PC-9 (cell line): ENCODE measurements at regions not wholly inside any gene's neighbourhood (a gene's known extent, or its start where the extent isn't known, plus 50 kb on each side); places are given as distances from the start of the nearest gene placed in this dataset.
"Not testable (repeated sequence)": the region's sequence is repeated elsewhere in the genome, so short reads cannot be mapped to it uniquely, and the experiment has no call there.

ENCODE experiments used
- BruUV-seq: library from RNA; stranded (reverse); fragments of 400-500 nt; replicated peaks from 2 replicates; lab custom pipeline; 2021; lab: Mats Ljungman, UMichigan
- CTCF ChIA-PET: fragments of 300-600 bp; sonication (Branson Sonifier 250); formaldehyde crosslinking; loops from one replicate; lab custom pipeline; 2022; ENCODE audit warnings: antibody characterized with exemption; lab: Charles Lee
- POLR2A ChIA-PET: fragments of 300-600 bp; sonication (Branson Sonifier 250); formaldehyde crosslinking; loops from one replicate; lab custom pipeline; 2022; ENCODE audit warnings: antibody characterized with exemption; ENCODE audit not compliant: unreplicated experiment; lab: Charles Lee
- DNase-seq, 2 experiments: peaks; one replicate each; pipeline versions ENCODE4 v3.0.0 to v3.0.0-alpha.2; 2015 to 2022; ENCODE audit warnings: mixed read lengths in 1 of 2
- H2AFZ ChIP-seq: fragments of 200-600 bp; sonication (generic); 2 replicates; pipeline ENCODE4 v1.8.1; 2017; ENCODE audit warnings: antibody characterized with exemption
- H3F3A ChIP-seq: fragments of 200-600 bp; sonication (generic); 2 replicates; pipeline ENCODE4 v1.8.1; 2017; ENCODE audit warnings: antibody characterized with exemption, mild to moderate bottlenecking, low read depth; ENCODE audit not compliant: insufficient read depth
- H3K27ac ChIP-seq: fragments of 200-600 bp; sonication (generic); 2 replicates; pipeline ENCODE4 v1.6.1; 2016; ENCODE audit warnings: mixed run types
- H3K27me3 ChIP-seq: fragments of 200-600 bp; sonication (generic); 2 replicates; pipeline ENCODE4 v1.6.1; 2016; ENCODE audit warnings: low read depth, mixed run types; ENCODE audit not compliant: insufficient read depth
- H3K36me3 ChIP-seq: fragments of 200-600 bp; sonication (generic); 2 replicates; pipeline ENCODE4 v1.6.1; 2016; ENCODE audit warnings: low read depth, mixed run types
- H3K4me1 ChIP-seq: fragments of 200-600 bp; sonication (generic); replicated peaks from 2 replicates; pipeline ENCODE4 v1.6.1; 2016; ENCODE audit warnings: mixed run types; ENCODE audit not compliant: insufficient read depth
- H3K4me2 ChIP-seq: fragments of 200-600 bp; sonication (generic); 2 replicates; pipeline ENCODE4 v1.6.1; 2017; ENCODE audit warnings: mixed run types
- H3K4me3 ChIP-seq: fragments of 200-600 bp; sonication (generic); 2 replicates; pipeline ENCODE4 v1.6.1; 2016; ENCODE audit warnings: mixed run types
- H3K79me2 ChIP-seq: fragments of 200-600 bp; sonication (generic); 2 replicates; pipeline ENCODE4 v1.6.1; 2017; ENCODE audit warnings: low read depth, mixed run types
- H3K9me2 ChIP-seq: fragments of 200-600 bp; sonication (generic); 2 replicates; pipeline ENCODE4 v1.8.1; 2017; ENCODE audit warnings: mild to moderate bottlenecking; ENCODE audit not compliant: insufficient read depth
- H3K9me3 ChIP-seq: fragments of 200-600 bp; sonication (generic); 2 replicates; pipeline ENCODE4 v1.8.1; 2016; ENCODE audit warnings: low read depth; ENCODE audit not compliant: insufficient read depth
- H4K20me1 ChIP-seq: fragments of 200-600 bp; sonication (generic); 2 replicates; pipeline ENCODE4 v1.8.1; 2017; ENCODE audit not compliant: insufficient read depth
- CTCF ChIP-seq: fragments of 200-600 bp; sonication (generic); conservative IDR thresholded peaks from 2 replicates; pipeline ENCODE4 v1.6.1; 2017; ENCODE audit warnings: mixed run types, antibody characterized with exemption, mild to moderate bottlenecking, moderate library complexity
- EZH2 ChIP-seq: fragments of 200-600 bp; sonication (generic); IDR thresholded peaks from 2 replicates; pipeline ENCODE4 v1.8.0; 2017; ENCODE audit warnings: antibody characterized with exemption, low read depth
- intact Hi-C: fragments of 100-400 bp; cut with micrococcal nuclease; formaldehyde crosslinking; loops from one replicate; pipeline ENCODE4 v1.10.0; 2022; ENCODE audit not compliant: unreplicated experiment

GRCh38 chr1:185540295-185540694 is 193.9 kb upstream of the HMCN1 start:
- intact Hi-C loops, result no loop called here
- BruUV-seq, result no TSS peak

GRCh38 chr1:185539277-185539943 is 194.8 kb upstream of the HMCN1 start:
- Histone ChIP-seq H3K9me3 (no peaks in the 10 kb centered on the region), H4K20me1 (no peaks in the 10 kb centered on the region), H3K4me2 (no peak overlapping the region), H3K9me2 (no peaks in the 10 kb centered on the region; the same call in 1 of the 2 replicates), H3K4me1 (no peaks in the 10 kb centered on the region), H3K36me3 (no peaks in the 10 kb centered on the region), H3F3A (no peaks in the 10 kb centered on the region), H3K79me2 (no peaks in the 10 kb centered on the region), H3K27me3 (no peaks in the 10 kb centered on the region), H2AFZ (no peak overlapping the region), H3K4me3 (no peak overlapping the region), H3K27ac (no peak overlapping the region)
- intact Hi-C loops, result no loop called here
- TF ChIP-seq CTCF, result no peak
- no peak for TF ChIP-seq EZH2
- BruUV-seq, result no TSS peak
- CTCF ChIA-PET, result no interaction called here
- no peak for DNase-seq
- POLR2A ChIA-PET, result no interaction called here

More at GRCh38 chr1:185540295-185540694, 193.9 kb upstream of the HMCN1 start:
- Histone ChIP-seq H3K4me2 (no peak overlapping the region), H3K4me1 (no peaks in the 10 kb centered on the region), H3K9me3 (no peaks in the 10 kb centered on the region), H3K79me2 (no peaks in the 10 kb centered on the region), H3K27me3 (no peaks in the 10 kb centered on the region), H3K4me3 (no peak overlapping the region), H3K36me3 (no peaks in the 10 kb centered on the region), H4K20me1 (no peaks in the 10 kb centered on the region), H3F3A (no peaks in the 10 kb centered on the region), H3K9me2 (no peaks in the 10 kb centered on the region; the same call in 1 of the 2 replicates), H3K27ac (no peak overlapping the region), H2AFZ (no peak overlapping the region)
- CTCF ChIA-PET, result no interaction called here
- DNase-seq, result no peak
- TF ChIP-seq EZH2 (no peak), CTCF (no peak)
- POLR2A ChIA-PET, result no interaction called here

GRCh38 chr1:185538309-185538898 is 195.8 kb upstream of the HMCN1 start:
- BruUV-seq, result not testable (repeated sequence)

More at GRCh38 chr1:185538309-185538898, 195.8 kb upstream of the HMCN1 start:
- H3K4me2 ChIP-seq, H3K36me3 ChIP-seq, H3K4me3 ChIP-seq, H4K20me1 ChIP-seq, H3K4me1 ChIP-seq, CTCF ChIA-PET, intact Hi-C loops, H3F3A ChIP-seq, H3K79me2 ChIP-seq, POLR2A ChIA-PET, H2AFZ ChIP-seq, H3K9me3 ChIP-seq, H3K27me3 ChIP-seq, DNase-seq, H3K9me2 ChIP-seq, H3K27ac ChIP-seq: not testable (repeated sequence)
